ENCODE measurements at regions not wholly inside any gene's neighbourhood (a gene's known extent, or its start where the extent isn't known, plus 50 kb on each side); places are given as distances from the start of the nearest gene placed in this dataset.

- H3K4me1 Mint-ChIP-seq: peaks cover 2% of the 10 kb centered on the region
- CTCF ChIA-PET: no interaction called here
Measured at GRCh38 chr9:4435197-4435596, 55.1 kb upstream of the SLC1A1 start.

GRCh38 chr9:4433379-4433778, 56.9 kb upstream of the SLC1A1 start:
- Histone ChIP-seq H3K27me3 (replicated peaks in 1 of 4; ENCODE audit: control extremely low read depth in 1 of 4, control insufficient read depth in 3 of 4, insufficient read depth in 4 of 4, low read length in 3 of 4) (no peaks in the 10 kb centered on the region), H3K9ac (ENCODE audit: low read length) (no peak overlapping the region), H3K4me3 (ENCODE audit: control extremely low read depth in 1 of 5, extremely low read depth in 1 of 5, insufficient read depth in 1 of 5, low read depth in 2 of 5, low read length in 4 of 5) (no peak overlapping the region), H3K4me1 (ENCODE audit: control insufficient read depth in 2 of 2, insufficient read depth in 2 of 2, low read length in 2 of 2) (no peaks in the 10 kb centered on the region), H3K79me2 (ENCODE audit: control insufficient read depth, insufficient read depth, low read length) (no peaks in the 10 kb centered on the region), H3K27ac (ENCODE audit: low read length in 2 of 2) (no peak overlapping the region), H2AFZ (ENCODE audit: insufficient read depth, low read depth, low read length, poor library complexity, severe bottlenecking) (no peak overlapping the region), H4K20me1 (ENCODE audit: control insufficient read depth, insufficient read depth, low read length, poor library complexity, severe bottlenecking) (no peaks in the 10 kb centered on the region), H3K9me3 (ENCODE audit: control extremely low read depth in 1 of 3, control insufficient read depth in 2 of 3, insufficient read depth in 1 of 3, low read length in 2 of 3) (no peaks in the 10 kb centered on the region), H3K36me3 (replicated peaks in 1 of 2; ENCODE audit: control extremely low read depth in 1 of 2, control insufficient read depth in 1 of 2, extremely low read depth in 1 of 2, insufficient read depth in 2 of 2, low read length in 1 of 2) (no peaks in the 10 kb centered on the region), H3K4me2 (replicated peaks; ENCODE audit: low read depth, low read length, poor library complexity, severe bottlenecking) (no peak overlapping the region)
- no peak overlapping the region for H3K4me3 Mint-ChIP-seq
- no peaks in the 10 kb centered on the region for H3K27me3 Mint-ChIP-seq
- no CpG with 5 or more reads among the region's 4 CpGs for WGBS (ENCODE audit: insufficient coverage)
- DNase-seq (no peak), ATAC-seq (ENCODE audit: low read depth) (no peak)
- no peak overlapping the region for H3K27ac Mint-ChIP-seq
- POLR2A ChIA-PET: no interaction called here
- intact Hi-C loops (cut with micrococcal nuclease): no loop called here
- CTCF ChIA-PET: interaction anchor here (0.7 kb wide), 1 partner anchor 8 kb away, joined by 3 read pairs; no protein-coding TSS in a partner anchor
- no peaks in the 10 kb centered on the region for H3K9me3 Mint-ChIP-seq (ENCODE audit: insufficient read depth)
- peaks cover 2% of the 10 kb centered on the region for H3K4me1 Mint-ChIP-seq
- TF ChIP-seq, protein P1, sequence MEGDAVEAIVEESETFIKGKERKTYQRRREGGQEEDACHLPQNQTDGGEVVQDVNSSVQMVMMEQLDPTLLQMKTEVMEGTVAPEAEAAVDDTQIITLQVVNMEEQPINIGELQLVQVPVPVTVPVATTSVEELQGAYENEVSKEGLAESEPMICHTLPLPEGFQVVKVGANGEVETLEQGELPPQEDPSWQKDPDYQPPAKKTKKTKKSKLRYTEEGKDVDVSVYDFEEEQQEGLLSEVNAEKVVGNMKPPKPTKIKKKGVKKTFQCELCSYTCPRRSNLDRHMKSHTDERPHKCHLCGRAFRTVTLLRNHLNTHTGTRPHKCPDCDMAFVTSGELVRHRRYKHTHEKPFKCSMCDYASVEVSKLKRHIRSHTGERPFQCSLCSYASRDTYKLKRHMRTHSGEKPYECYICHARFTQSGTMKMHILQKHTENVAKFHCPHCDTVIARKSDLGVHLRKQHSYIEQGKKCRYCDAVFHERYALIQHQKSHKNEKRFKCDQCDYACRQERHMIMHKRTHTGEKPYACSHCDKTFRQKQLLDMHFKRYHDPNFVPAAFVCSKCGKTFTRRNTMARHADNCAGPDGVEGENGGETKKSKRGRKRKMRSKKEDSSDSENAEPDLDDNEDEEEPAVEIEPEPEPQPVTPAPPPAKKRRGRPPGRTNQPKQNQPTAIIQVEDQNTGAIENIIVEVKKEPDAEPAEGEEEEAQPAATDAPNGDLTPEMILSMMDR (IDR thresholded peaks at IDR 0.05): no peak
- TF ChIP-seq EZH2 (IDR thresholded peaks at IDR 0.05; ENCODE audit: borderline replicate concordance, insufficient read depth, low read depth, low read length, poor library complexity, severe bottlenecking): no peak

More at GRCh38 chr9:4435197-4435596, 55.1 kb upstream of the SLC1A1 start:
- 100% methylated on average over 2 of the region's 4 CpGs for WGBS (ENCODE audit: insufficient coverage)
- DNase-seq (no peak), ATAC-seq (ENCODE audit: low read depth) (no peak)
- no peaks in the 10 kb centered on the region for H4K20me1 ChIP-seq (ENCODE audit: control insufficient read depth, insufficient read depth, low read length, poor library complexity, severe bottlenecking)
- H3K27ac ChIP-seq (ENCODE audit: low read length in 2 of 2): no peak overlapping the region
- no peaks in the 10 kb centered on the region for H3K9me3 ChIP-seq (ENCODE audit: control extremely low read depth in 1 of 3, control insufficient read depth in 2 of 3, insufficient read depth in 1 of 3, low read length in 2 of 3)
- H3K4me3 ChIP-seq (ENCODE audit: control extremely low read depth in 1 of 5, extremely low read depth in 1 of 5, insufficient read depth in 1 of 5, low read depth in 2 of 5, low read length in 4 of 5): no peak overlapping the region
- H3K27me3 ChIP-seq (replicated peaks in 1 of 4; ENCODE audit: control extremely low read depth in 1 of 4, control insufficient read depth in 3 of 4, insufficient read depth in 4 of 4, low read length in 3 of 4): no peaks in the 10 kb centered on the region
- no peaks in the 10 kb centered on the region for H3K79me2 ChIP-seq (ENCODE audit: control insufficient read depth, insufficient read depth, low read length)
- no peak overlapping the region for H2AFZ ChIP-seq (ENCODE audit: insufficient read depth, low read depth, low read length, poor library complexity, severe bottlenecking)
- no peak overlapping the region for H3K27ac Mint-ChIP-seq
- no peak overlapping the region for H3K9ac ChIP-seq (ENCODE audit: low read length)
- POLR2A ChIA-PET: no interaction called here
- TF ChIP-seq, protein P1 (IDR thresholded peaks at IDR 0.05): no peak
- TF ChIP-seq EZH2 (IDR thresholded peaks at IDR 0.05; ENCODE audit: borderline replicate concordance, insufficient read depth, low read depth, low read length, poor library complexity, severe bottlenecking): no peak
- H3K36me3 ChIP-seq (replicated peaks in 1 of 2; ENCODE audit: control extremely low read depth in 1 of 2, control insufficient read depth in 1 of 2, extremely low read depth in 1 of 2, insufficient read depth in 2 of 2, low read length in 1 of 2): no peaks in the 10 kb centered on the region
- intact Hi-C loops (cut with micrococcal nuclease): no loop called here
- no peaks in the 10 kb centered on the region for H3K27me3 Mint-ChIP-seq
- H3K4me3 Mint-ChIP-seq: no peak overlapping the region
- no peaks in the 10 kb centered on the region for H3K4me1 ChIP-seq (ENCODE audit: control insufficient read depth in 2 of 2, insufficient read depth in 2 of 2, low read length in 2 of 2)
- H3K9me3 Mint-ChIP-seq (ENCODE audit: insufficient read depth): no peaks in the 10 kb centered on the region
- no peak overlapping the region for H3K4me2 ChIP-seq (replicated peaks; ENCODE audit: low read depth, low read length, poor library complexity, severe bottlenecking)

All from B cell (primary cell).